ENCODE measurements at regions not wholly inside any gene's neighbourhood (a gene's known extent, or its start where the extent isn't known, plus 50 kb on each side); places are given as distances from the start of the nearest gene placed in this dataset.

DNA sequence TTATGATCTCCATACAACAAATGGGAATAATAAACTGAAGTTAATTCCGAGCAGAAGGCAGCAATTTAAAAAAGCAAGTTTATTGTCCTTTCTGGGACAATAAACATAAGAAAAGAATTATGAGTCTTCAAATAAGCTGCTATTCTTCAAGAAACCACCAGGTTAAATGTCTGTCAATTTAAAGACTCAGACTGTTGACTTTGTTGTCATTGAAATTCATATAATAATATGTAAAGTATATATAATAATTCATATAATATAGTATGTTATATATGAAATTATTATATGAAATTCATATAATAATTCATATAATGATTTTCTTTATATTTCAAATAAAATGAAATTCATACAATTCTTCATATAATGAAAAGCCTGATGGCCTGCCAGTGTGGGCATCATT lies 497.5 kb upstream of the RGMB start:
- DNase-seq: no peak
- no peaks in the 10 kb centered on the region for H3K27me3 ChIP-seq (ENCODE audit: insufficient read depth, low read depth, severe bottlenecking)
- H3K36me3 ChIP-seq: no peaks in the 10 kb centered on the region
- H3K9me3 ChIP-seq (ENCODE audit: severe bottlenecking): no peaks in the 10 kb centered on the region
- no peak overlapping the region for H3K27ac ChIP-seq
- TF ChIP-seq, protein P1, sequence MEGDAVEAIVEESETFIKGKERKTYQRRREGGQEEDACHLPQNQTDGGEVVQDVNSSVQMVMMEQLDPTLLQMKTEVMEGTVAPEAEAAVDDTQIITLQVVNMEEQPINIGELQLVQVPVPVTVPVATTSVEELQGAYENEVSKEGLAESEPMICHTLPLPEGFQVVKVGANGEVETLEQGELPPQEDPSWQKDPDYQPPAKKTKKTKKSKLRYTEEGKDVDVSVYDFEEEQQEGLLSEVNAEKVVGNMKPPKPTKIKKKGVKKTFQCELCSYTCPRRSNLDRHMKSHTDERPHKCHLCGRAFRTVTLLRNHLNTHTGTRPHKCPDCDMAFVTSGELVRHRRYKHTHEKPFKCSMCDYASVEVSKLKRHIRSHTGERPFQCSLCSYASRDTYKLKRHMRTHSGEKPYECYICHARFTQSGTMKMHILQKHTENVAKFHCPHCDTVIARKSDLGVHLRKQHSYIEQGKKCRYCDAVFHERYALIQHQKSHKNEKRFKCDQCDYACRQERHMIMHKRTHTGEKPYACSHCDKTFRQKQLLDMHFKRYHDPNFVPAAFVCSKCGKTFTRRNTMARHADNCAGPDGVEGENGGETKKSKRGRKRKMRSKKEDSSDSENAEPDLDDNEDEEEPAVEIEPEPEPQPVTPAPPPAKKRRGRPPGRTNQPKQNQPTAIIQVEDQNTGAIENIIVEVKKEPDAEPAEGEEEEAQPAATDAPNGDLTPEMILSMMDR (IDR thresholded peaks at IDR 0.05; ENCODE audit: low read depth, low read length): no peak
- no peak overlapping the region for H3K4me3 ChIP-seq (ENCODE audit: low read depth, low read length)

DNA sequence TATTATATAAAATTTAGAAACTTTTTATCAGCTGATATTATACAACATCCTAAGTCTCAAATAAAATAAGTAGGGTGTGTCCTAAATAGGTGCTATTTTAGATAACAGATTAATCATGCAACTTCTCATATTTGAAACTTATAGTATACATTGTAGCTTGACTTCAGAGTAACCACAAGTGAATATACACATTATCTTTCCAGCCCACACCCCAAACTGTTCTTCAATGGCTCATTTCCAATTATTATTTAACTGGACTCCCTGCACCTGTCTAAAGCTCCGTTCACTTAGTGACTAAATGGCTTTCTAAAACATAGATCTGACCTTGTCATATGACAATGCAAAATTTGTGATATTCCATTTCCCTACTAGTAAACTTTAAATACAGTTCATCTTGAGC lies 490.9 kb upstream of the RGMB start:
- H3K27me3 ChIP-seq (ENCODE audit: insufficient read depth, low read depth, severe bottlenecking): no peaks in the 10 kb centered on the region
- DNase-seq: no peak
- H3K27ac ChIP-seq: no peak overlapping the region
- no peaks in the 10 kb centered on the region for H3K36me3 ChIP-seq
- no peaks in the 10 kb centered on the region for H3K9me3 ChIP-seq (ENCODE audit: severe bottlenecking)
- TF ChIP-seq, protein P1 (IDR thresholded peaks at IDR 0.05; ENCODE audit: low read depth, low read length): no peak
- no peak overlapping the region for H3K4me3 ChIP-seq (ENCODE audit: low read depth, low read length)

DNA sequence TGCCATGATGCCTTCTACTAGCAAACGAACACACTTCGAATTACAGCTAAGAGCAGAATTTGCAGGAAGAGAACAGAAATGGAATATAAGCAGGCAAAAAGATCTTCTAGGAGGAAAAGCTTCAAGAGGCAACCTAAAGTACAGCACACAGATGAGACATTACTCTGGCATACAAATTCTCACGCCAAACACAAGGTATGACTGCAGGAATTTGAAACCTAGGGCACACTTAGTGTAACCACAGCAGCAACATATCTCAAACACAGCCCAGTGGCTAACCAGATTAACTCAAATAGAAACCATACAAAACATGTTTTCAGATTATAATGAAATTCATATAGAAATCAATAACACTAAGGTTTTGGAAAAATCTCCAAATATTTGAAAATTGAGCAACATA lies 481.0 kb upstream of the RGMB start:
- Histone ChIP-seq H3K9me3 (ENCODE audit: severe bottlenecking) (no peaks in the 10 kb centered on the region), H3K27ac (no peak overlapping the region), H3K36me3 (no peaks in the 10 kb centered on the region), H3K4me3 (ENCODE audit: low read depth, low read length) (no peak overlapping the region), H3K27me3 (ENCODE audit: insufficient read depth, low read depth, severe bottlenecking) (no peaks in the 10 kb centered on the region)
- TF ChIP-seq, protein P1 (IDR thresholded peaks at IDR 0.05; ENCODE audit: low read depth, low read length): no peak
- DNase-seq: no peak

DNA sequence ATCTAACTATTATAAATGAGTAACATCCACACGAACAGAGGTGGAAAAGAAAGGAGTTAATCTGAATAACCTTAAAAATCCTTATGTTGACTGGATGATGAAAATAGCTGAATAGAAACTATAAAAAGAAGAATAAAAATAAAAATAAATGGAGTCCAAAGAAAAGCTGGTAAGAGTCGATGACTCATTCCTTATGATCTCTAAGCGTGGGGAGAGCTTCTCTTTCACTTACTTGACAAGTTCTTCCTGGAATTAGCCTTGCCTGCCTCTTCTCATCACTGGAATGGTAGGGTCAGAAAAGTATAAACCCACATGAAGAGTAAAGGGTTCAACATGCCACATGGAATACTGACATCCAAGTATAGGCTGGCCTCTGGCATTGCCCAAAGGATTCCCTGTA lies 477.0 kb upstream of the RGMB start:
- TF ChIP-seq, protein P1 (IDR thresholded peaks at IDR 0.05; ENCODE audit: low read depth, low read length): no peak
- H3K27me3 ChIP-seq (ENCODE audit: insufficient read depth, low read depth, severe bottlenecking): no peaks in the 10 kb centered on the region
- H3K9me3 ChIP-seq (ENCODE audit: severe bottlenecking): no peaks in the 10 kb centered on the region
- no peak overlapping the region for H3K27ac ChIP-seq
- no peak overlapping the region for H3K4me3 ChIP-seq (ENCODE audit: low read depth, low read length)
- no peak for DNase-seq
- H3K36me3 ChIP-seq: no peaks in the 10 kb centered on the region

DNA sequence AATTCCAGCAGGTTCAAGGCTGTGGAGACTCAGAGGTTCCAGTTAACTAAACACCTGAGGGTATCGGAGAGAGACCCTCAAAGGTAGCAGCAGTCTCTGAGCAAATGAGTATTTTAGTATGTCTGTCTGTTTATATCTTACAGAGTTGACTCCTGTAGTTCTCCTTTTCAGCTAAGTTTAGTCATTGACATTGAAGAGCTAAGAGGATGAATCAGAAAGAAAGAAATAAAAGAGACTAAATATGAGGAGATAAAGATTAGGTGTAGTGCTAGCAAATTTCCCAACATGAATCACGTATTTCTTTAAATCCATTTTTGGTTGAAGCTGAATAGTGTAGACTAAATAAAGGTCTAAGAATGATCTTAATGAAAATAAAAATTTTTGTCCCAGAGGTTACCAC lies 474.0 kb upstream of the RGMB start:
- H3K27ac ChIP-seq: no peak overlapping the region
- TF ChIP-seq, protein P1 (IDR thresholded peaks at IDR 0.05; ENCODE audit: low read depth, low read length): no peak
- no peak for DNase-seq
- H3K9me3 ChIP-seq (ENCODE audit: severe bottlenecking): no peaks in the 10 kb centered on the region
- H3K4me3 ChIP-seq (ENCODE audit: low read depth, low read length): no peak overlapping the region
- no peaks in the 10 kb centered on the region for H3K36me3 ChIP-seq
- no peaks in the 10 kb centered on the region for H3K27me3 ChIP-seq (ENCODE audit: insufficient read depth, low read depth, severe bottlenecking)

DNA sequence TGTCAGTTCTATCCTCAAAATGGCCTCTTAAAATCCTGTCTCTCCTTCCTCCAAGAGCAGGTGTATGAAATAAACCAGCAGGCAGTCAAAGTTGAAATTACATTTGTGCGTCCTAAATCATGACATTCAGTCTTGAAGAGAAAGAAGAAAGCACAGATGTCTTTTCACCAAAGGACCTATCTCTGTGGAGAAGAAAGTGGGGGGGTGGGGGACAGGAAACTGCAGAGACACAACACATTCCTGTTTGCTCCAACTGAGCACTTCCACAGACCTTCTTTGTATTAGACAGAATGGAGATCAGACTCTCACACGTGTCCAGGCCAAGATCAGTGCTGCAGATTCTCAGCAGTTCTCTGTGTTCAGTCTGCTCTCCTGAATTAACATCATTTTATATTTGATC lies 471.9 kb upstream of the RGMB start:
- H3K36me3 ChIP-seq: no peaks in the 10 kb centered on the region
- no peak overlapping the region for H3K27ac ChIP-seq
- TF ChIP-seq, protein P1 (IDR thresholded peaks at IDR 0.05; ENCODE audit: low read depth, low read length): no peak
- H3K27me3 ChIP-seq (ENCODE audit: insufficient read depth, low read depth, severe bottlenecking): no peaks in the 10 kb centered on the region
- no peak overlapping the region for H3K4me3 ChIP-seq (ENCODE audit: low read depth, low read length)
- no peak for DNase-seq
- H3K9me3 ChIP-seq (ENCODE audit: severe bottlenecking): no peaks in the 10 kb centered on the region
